Neural progenitor cell (in vitro differentiated cells): ENCODE measurements at regions not wholly inside any gene's neighbourhood (a gene's known extent, or its start where the extent isn't known, plus 50 kb on each side); places are given as distances from the start of the nearest gene placed in this dataset.

ENCODE experiments used
- EZH2 ChIP-seq: fragments of 200-600 bp; sonication (generic); IDR thresholded peaks from 2 replicates; pipeline ENCODE4 v1.6.1; 2017; ENCODE audit warnings: antibody characterized with exemption, mild to moderate bottlenecking, moderate library complexity
- EZH2phosphoT487 ChIP-seq: fragments of 200-600 bp; sonication (generic); IDR thresholded peaks from 2 replicates; pipeline ENCODE4 v1.6.1; 2017; ENCODE audit warnings: antibody characterized with exemption
- TF ChIP-seq, protein P1 (sequence below): fragments of 200-600 bp; sonication (generic); IDR thresholded peaks from 2 replicates; pipeline ENCODE4 v1.5.1; 2017; ENCODE audit warnings: antibody characterized with exemption, mild to moderate bottlenecking

GRCh38 chr10:51012073-51012472 lies 62.2 kb upstream of the PRKG1 start:
- no peak for TF ChIP-seq EZH2
- TF ChIP-seq, protein P1, sequence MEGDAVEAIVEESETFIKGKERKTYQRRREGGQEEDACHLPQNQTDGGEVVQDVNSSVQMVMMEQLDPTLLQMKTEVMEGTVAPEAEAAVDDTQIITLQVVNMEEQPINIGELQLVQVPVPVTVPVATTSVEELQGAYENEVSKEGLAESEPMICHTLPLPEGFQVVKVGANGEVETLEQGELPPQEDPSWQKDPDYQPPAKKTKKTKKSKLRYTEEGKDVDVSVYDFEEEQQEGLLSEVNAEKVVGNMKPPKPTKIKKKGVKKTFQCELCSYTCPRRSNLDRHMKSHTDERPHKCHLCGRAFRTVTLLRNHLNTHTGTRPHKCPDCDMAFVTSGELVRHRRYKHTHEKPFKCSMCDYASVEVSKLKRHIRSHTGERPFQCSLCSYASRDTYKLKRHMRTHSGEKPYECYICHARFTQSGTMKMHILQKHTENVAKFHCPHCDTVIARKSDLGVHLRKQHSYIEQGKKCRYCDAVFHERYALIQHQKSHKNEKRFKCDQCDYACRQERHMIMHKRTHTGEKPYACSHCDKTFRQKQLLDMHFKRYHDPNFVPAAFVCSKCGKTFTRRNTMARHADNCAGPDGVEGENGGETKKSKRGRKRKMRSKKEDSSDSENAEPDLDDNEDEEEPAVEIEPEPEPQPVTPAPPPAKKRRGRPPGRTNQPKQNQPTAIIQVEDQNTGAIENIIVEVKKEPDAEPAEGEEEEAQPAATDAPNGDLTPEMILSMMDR = no peak
- TF ChIP-seq EZH2phosphoT487 = no peak
